ENCODE measurements at regions not wholly inside any gene's neighbourhood (a gene's known extent, or its start where the extent isn't known, plus 50 kb on each side); places are given as distances from the start of the nearest gene placed in this dataset.
A peak's percentile ranks its signal among the peaks of the same experiment; 100 is the strongest.

DNA sequence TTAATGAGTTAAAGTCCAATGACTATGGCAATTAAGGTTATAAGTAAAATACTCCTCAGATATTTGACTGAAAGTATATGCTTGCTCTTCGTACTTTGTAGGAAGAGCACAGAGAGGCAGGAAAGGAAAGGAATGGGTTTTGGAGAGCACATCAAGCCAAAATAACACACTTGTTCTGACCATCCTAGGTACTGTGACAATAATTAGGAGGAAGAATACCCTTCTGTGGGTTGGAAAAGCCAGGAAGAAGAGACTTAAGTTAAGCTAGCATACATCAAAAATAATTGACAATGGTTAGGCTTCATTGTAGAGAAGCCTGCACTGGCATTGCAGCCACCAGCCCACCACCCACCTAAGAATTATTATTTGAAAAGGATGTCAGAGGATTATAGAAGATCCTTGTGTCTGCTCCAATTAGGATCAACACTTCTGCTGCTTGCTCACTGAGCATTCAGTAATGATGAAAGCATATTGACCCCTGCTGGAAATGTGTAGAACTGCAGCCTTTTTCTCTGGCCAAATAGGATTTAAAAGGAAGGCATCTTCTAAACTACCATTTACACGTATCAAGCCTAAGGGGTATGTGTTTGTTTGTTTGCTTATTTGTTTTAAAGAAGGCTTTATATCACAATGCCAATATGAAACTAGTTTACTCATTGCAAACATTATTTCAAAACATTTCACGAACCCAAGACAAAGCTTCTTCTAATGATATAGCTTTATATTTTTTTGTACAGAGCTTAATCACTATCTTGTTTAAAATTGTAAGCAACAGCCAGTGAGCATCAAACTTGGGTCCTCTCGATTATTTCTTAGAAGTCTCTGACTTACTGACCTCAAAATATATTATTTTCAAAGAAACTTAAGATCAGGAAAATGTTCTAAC lies 286.2 kb upstream of the TET2 start:
- DNase-seq (ENCODE audit: low read depth) = peak; percentile 81
- H3K4me3 ChIP-seq (ENCODE audit: low read depth, low read length) = no peak overlapping the region
- TF ChIP-seq CTCF (conservative IDR thresholded peaks at IDR 0.05; ENCODE audit: low read depth, low read length) = peak; percentile 81

- TF ChIP-seq CTCF (conservative IDR thresholded peaks at IDR 0.05; ENCODE audit: low read depth, low read length) = no peak
- DNase-seq (ENCODE audit: low read depth) = no peak
- H3K4me3 ChIP-seq (ENCODE audit: low read depth, low read length) = no peak overlapping the region
Observed at GRCh38 chr4:104866809-104867208, 279.9 kb upstream of the TET2 start.

GRCh38 chr4:104868533-104868932 lies 278.1 kb upstream of the TET2 start:
- no peak for DNase-seq (ENCODE audit: low read depth)
- TF ChIP-seq CTCF (conservative IDR thresholded peaks at IDR 0.05; ENCODE audit: low read depth, low read length) = no peak
- H3K4me3 ChIP-seq (ENCODE audit: low read depth, low read length) = no peak overlapping the region

DNA sequence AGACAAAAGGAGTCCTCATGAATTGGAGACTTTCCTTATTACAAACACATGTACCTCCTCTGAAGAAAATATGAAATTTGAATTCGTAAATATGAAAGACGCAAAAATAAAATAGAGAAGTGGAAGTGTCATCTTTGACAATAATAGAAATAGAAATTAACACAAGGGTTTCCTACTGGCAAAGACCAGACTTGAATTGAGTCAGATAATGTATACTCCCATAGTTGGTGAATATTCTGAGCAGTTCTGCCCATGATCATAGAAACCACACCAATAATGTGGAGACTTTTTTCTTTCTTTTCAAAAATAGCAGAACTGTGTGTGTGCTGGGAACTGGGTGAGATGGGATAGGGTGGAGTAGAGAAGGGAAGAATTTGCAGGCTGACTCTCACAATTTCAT lies 277.7 kb upstream of the TET2 start:
- no peak for TF ChIP-seq CTCF (conservative IDR thresholded peaks at IDR 0.05; ENCODE audit: low read depth, low read length)
- no peak overlapping the region for H3K4me3 ChIP-seq (ENCODE audit: low read depth, low read length)
- DNase-seq (ENCODE audit: low read depth) = no peak

- no peak for DNase-seq (ENCODE audit: low read depth)
- no peak for TF ChIP-seq CTCF (conservative IDR thresholded peaks at IDR 0.05; ENCODE audit: low read depth, low read length)
- H3K4me3 ChIP-seq (ENCODE audit: low read depth, low read length) = no peak overlapping the region
Observed at GRCh38 chr4:104869831-104870230, 276.8 kb upstream of the TET2 start.

DNA sequence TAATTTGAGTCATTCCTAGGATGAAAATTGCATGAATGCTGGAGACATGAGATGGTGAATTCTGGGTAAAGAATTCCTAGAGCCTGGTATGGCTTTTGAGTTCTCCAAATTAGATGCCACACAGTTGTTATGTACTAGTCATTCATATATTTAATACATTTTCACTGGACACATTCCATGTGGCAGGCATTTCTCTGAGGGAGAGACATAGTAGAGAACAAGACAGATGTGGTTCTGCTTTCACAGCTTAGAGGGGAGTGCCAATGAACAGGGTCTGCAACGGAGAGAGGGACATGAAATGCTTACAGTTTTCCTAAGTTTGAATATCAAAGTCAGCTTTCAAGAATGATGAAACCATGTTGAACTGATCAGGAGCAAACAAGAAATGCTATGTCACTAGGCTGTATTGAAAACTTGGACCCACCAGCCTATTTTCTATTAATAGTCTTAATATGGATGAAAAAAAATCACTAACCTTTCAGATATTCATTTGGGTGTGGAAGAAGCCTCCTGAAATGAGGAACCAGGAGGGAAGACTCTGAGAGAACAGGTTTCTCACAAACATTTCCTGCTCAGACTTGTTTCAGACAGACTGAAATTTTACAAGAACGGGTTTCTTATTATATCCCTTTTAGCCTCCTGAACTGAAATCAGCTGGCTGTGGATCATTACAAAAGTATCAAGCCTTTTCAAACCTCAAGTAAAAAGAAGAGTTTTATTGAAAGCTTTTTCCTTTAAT lies 276.0 kb upstream of the TET2 start:
- no peak for TF ChIP-seq CTCF (conservative IDR thresholded peaks at IDR 0.05; ENCODE audit: low read depth, low read length)
- H3K4me3 ChIP-seq (ENCODE audit: low read depth, low read length) = no peak overlapping the region
- no peak for DNase-seq (ENCODE audit: low read depth)
